Ascending aorta (tissue), 2 donors: ENCODE measurements at regions not wholly inside any gene's neighbourhood (a gene's known extent, or its start where the extent isn't known, plus 50 kb on each side); places are given as distances from the start of the nearest gene placed in this dataset.
"Not testable (repeated sequence)": the region's sequence is repeated elsewhere in the genome, so short reads cannot be mapped to it uniquely, and the experiment has no call there.

Experiments
- DNase-seq, 2 donors: peaks; one replicate each; pipeline ENCODE4 v3.0.0-alpha.2; 2019; ENCODE audit warnings: low spot score in 2 of 2
- H3K27ac ChIP-seq, 2 donors: fragments of 200-600 bp; sonication (generic); one replicate each; pipeline ENCODE4 v1.5.1; 2016 to 2017; ENCODE audit warnings: mild to moderate bottlenecking in 1 of 2
- H3K27me3 ChIP-seq: fragments of 200-600 bp; sonication (generic); one replicate; pipeline ENCODE4 v1.5.1; 2017
- H3K36me3 ChIP-seq, 2 donors: fragments of 200-600 bp; sonication (generic); one replicate each; pipeline ENCODE4 v1.5.1; 2016
- H3K4me1 ChIP-seq, 2 donors: fragments of 200-600 bp; sonication (generic); one replicate each; pipeline ENCODE4 v1.5.1; 2016 to 2017; ENCODE audit warnings: mild to moderate bottlenecking in 1 of 2
- H3K4me3 ChIP-seq, 2 donors: fragments of 200-600 bp; sonication (generic); one replicate each; pipeline ENCODE4 v1.5.1; 2016 to 2017; ENCODE audit warnings: mild to moderate bottlenecking in 1 of 2
- H3K9me3 ChIP-seq, 2 donors: fragments of 200-600 bp; sonication (generic); one replicate each; pipeline ENCODE4 v1.5.1; 2016
- CTCF ChIP-seq, 3 experiments: fragments of 200-600 bp in 2 of 3; fragments of 450-650 bp in 1 of 3; sonication (generic) in 2 of 3; IDR thresholded peaks; one replicate each; pipeline ENCODE4 v1.5.1; 2016 to 2019; ENCODE audit warnings: antibody characterized with exemption in 3 of 3, mild to moderate bottlenecking in 1 of 3, moderate library complexity in 1 of 3
- intact Hi-C: fragments of 100-400 bp; cut with DNase I; formaldehyde crosslinking; loops from one replicate; pipeline ENCODE4 v1.15.1; 2023

- H3K4me3 ChIP-seq: no peak overlapping the region
- H3K27ac ChIP-seq: no peak overlapping the region
- intact Hi-C loops: no loop called here
- no peaks in the 10 kb centered on the region for H3K27me3 ChIP-seq
- H3K4me1 ChIP-seq: no peaks in the 10 kb centered on the region
- no peaks in the 10 kb centered on the region for H3K36me3 ChIP-seq
- DNase-seq: no peak
- TF ChIP-seq CTCF (IDR thresholded peaks at IDR 0.05): no peak
- no peaks in the 10 kb centered on the region for H3K9me3 ChIP-seq
These were observed 676.2 kb downstream of the ZEB2 start for GRCh38 chr2:143843686-143844085.

- intact Hi-C loops: no loop called here
- no peaks in the 10 kb centered on the region for H3K36me3 ChIP-seq
- H3K4me1 ChIP-seq: no peaks in the 10 kb centered on the region
- no peaks in the 10 kb centered on the region for H3K9me3 ChIP-seq
- no peak for DNase-seq
- H3K4me3 ChIP-seq: no peak overlapping the region
- no peaks in the 10 kb centered on the region for H3K27me3 ChIP-seq
- no peak for TF ChIP-seq CTCF (IDR thresholded peaks at IDR 0.05)
- no peak overlapping the region for H3K27ac ChIP-seq
These were observed 677.1 kb downstream of the ZEB2 start for GRCh38 chr2:143842836-143843235.

GRCh38 chr2:143841935-143842334 lies 678.0 kb downstream of the ZEB2 start:
- Histone ChIP-seq H3K27me3 (no peaks in the 10 kb centered on the region), H3K9me3 (no peaks in the 10 kb centered on the region), H3K4me1 (no peaks in the 10 kb centered on the region), H3K27ac (no peak overlapping the region), H3K4me3 (no peak overlapping the region), H3K36me3 (no peaks in the 10 kb centered on the region)
- intact Hi-C loops: no loop called here
- no peak for TF ChIP-seq CTCF (IDR thresholded peaks at IDR 0.05)
- DNase-seq: no peak

- no peak for DNase-seq
- no peak for TF ChIP-seq CTCF (IDR thresholded peaks at IDR 0.05)
These were observed 679.3 kb downstream of the ZEB2 start for GRCh38 chr2:143840601-143841000.

GRCh38 chr2:143840194-143840593 lies 679.7 kb downstream of the ZEB2 start:
- Histone ChIP-seq H3K4me1 (no peaks in the 10 kb centered on the region), H3K36me3 (no peaks in the 10 kb centered on the region), H3K9me3 (no peaks in the 10 kb centered on the region), H3K4me3 (no peak overlapping the region), H3K27me3 (no peaks in the 10 kb centered on the region), H3K27ac (no peak overlapping the region)
- TF ChIP-seq CTCF (IDR thresholded peaks at IDR 0.05): no peak
- intact Hi-C loops: no loop called here
- DNase-seq: no peak

More at GRCh38 chr2:143840601-143841000, 679.3 kb downstream of the ZEB2 start:
- H3K27me3 ChIP-seq: no peaks in the 10 kb centered on the region
- intact Hi-C loops: no loop called here
- H3K4me1 ChIP-seq: no peaks in the 10 kb centered on the region
- no peaks in the 10 kb centered on the region for H3K9me3 ChIP-seq
- H3K4me3 ChIP-seq: no peak overlapping the region
- H3K27ac ChIP-seq: no peak overlapping the region
- no peaks in the 10 kb centered on the region for H3K36me3 ChIP-seq

- no peak for TF ChIP-seq CTCF (IDR thresholded peaks at IDR 0.05)
- Histone ChIP-seq H3K36me3 (no peaks in the 10 kb centered on the region), H3K27me3 (no peaks in the 10 kb centered on the region), H3K27ac (no peak overlapping the region), H3K4me1 (no peaks in the 10 kb centered on the region), H3K4me3 (no peak overlapping the region), H3K9me3 (no peaks in the 10 kb centered on the region)
- DNase-seq: no peak
- intact Hi-C loops: no loop called here
These were observed 680.5 kb downstream of the ZEB2 start for GRCh38 chr2:143839456-143839855.

- intact Hi-C loops, H3K27ac ChIP-seq, H3K4me3 ChIP-seq, H3K9me3 ChIP-seq, H3K36me3 ChIP-seq, H3K4me1 ChIP-seq, H3K27me3 ChIP-seq, DNase-seq: not testable (repeated sequence)
These were observed 682.9 kb downstream of the ZEB2 start for GRCh38 chr2:143837055-143837454.
